HCT116 (cell line): ENCODE measurements at regions not wholly inside any gene's neighbourhood (a gene's known extent, or its start where the extent isn't known, plus 50 kb on each side); places are given as distances from the start of the nearest gene placed in this dataset.

Experiments used
- ATAC-seq: fragments of 200-7000 bp; cut with Tn5 transposase; 2 replicates; pipeline ENCODE4 v1.9.1; 2020; ENCODE audit warnings: mild to moderate bottlenecking, moderate library complexity
- BruUV-seq: library from RNA; stranded (reverse); fragments of 400-500 nt; replicated peaks from 2 replicates; lab custom pipeline; 2021; lab: Mats Ljungman, UMichigan
- CTCF ChIA-PET: fragments of 300-600 bp; sonication (Branson Sonifier 250); formaldehyde crosslinking; loops from one replicate; lab custom pipeline; 2021; ENCODE audit warnings: antibody characterized with exemption; lab: Charles Lee
- POLR2A ChIA-PET: fragments of 300-600, 350-600 bp; sonication (Branson Sonifier 250); formaldehyde crosslinking; loops from one replicate; lab custom pipeline; 2021; ENCODE audit warnings: antibody characterized with exemption; lab: Charles Lee
- RAD21 ChIA-PET, 2 experiments: fragments of 300-600 bp; sonication (Branson Sonifier 250); formaldehyde crosslinking; loops; one replicate each; lab custom pipeline; 2023; ENCODE audit warnings: low total read pairs in 2 of 2; ENCODE audit not compliant: uncharacterized antibody in 2 of 2, unreplicated experiment in 2 of 2, low non-redundant PET in 1 of 2; lab: Charles Lee
- DNase-seq: peaks from one replicate; pipeline ENCODE4 v3.0.0-alpha.2; 2010; ENCODE audit warnings: low read depth, low spot score
- H2AFZ ChIP-seq: fragments of 200-600 bp; shearing (Covaris generic), sonication (generic); 2 replicates; pipeline ENCODE4 v1.6.1; 2017; ENCODE audit warnings: low read depth, mixed run types, mixed read lengths, antibody characterized with exemption, low read length; ENCODE audit not compliant: poor library complexity, severe bottlenecking
- H3K27ac ChIP-seq: 2 replicates; pipeline ENCODE4 v1.5.1; 2012; ENCODE audit warnings: low read depth, low read length
- H3K27me3 ChIP-seq: fragments of 200-600 bp; sonication (generic); 2 replicates; pipeline ENCODE4 v1.6.1; 2016; ENCODE audit warnings: mixed run types, low read length, mixed read lengths; ENCODE audit not compliant: insufficient read depth
- H3K36me3 ChIP-seq, 2 experiments: fragments of 200-500 bp in 1 of 2; fragments of 200-600 bp in 1 of 2; sonication (Bioruptor generic) in 1 of 2; sonication (generic) in 1 of 2; 2 replicates each; pipeline versions ENCODE4 v1.5.1 to v1.6.1; 2014 to 2016; ENCODE audit warnings: low read length in 2 of 2, inconsistent platforms in 1 of 2, mixed read lengths in 1 of 2, mixed run types in 1 of 2; ENCODE audit not compliant: insufficient read depth in 2 of 2, control insufficient read depth in 1 of 2
- H3K4me1 ChIP-seq, 2 experiments: fragments of 200-600 bp in 1 of 2; sonication (generic) in 1 of 2; 2 replicates each; pipeline versions ENCODE4 v1.5.1 to v1.6.1; 2012 to 2017; ENCODE audit warnings: low read length in 2 of 2, inconsistent platforms in 1 of 2, mild to moderate bottlenecking in 1 of 2, mixed read lengths in 1 of 2, mixed run types in 1 of 2, moderate library complexity in 1 of 2; ENCODE audit not compliant: insufficient read depth in 2 of 2, control insufficient read depth in 1 of 2
- H3K4me2 ChIP-seq: fragments of 200-600 bp; sonication (generic); 2 replicates; pipeline ENCODE4 v1.6.1; 2017; ENCODE audit warnings: mixed run types, low read length, mixed read lengths
- H3K4me3 ChIP-seq, 2 experiments: fragments of 200-600 bp in 1 of 2; sonication (generic) in 1 of 2; replicated peaks in 1 of 2; 2 replicates each; pipeline ENCODE4 v1.5.1; 2011 to 2016; ENCODE audit warnings: low read length in 2 of 2, control low read depth in 1 of 2, low read depth in 1 of 2, mild to moderate bottlenecking in 1 of 2, mixed read lengths in 1 of 2, mixed run types in 1 of 2
- H3K79me2 ChIP-seq: fragments of 200-600 bp; sonication (generic); 2 replicates; pipeline ENCODE4 v1.6.1; 2017; ENCODE audit warnings: mild to moderate bottlenecking, mixed run types, low read length, moderate library complexity, mixed read lengths; ENCODE audit not compliant: insufficient read depth
- H3K9ac ChIP-seq: fragments of 200-600 bp; sonication (generic); 2 replicates; pipeline ENCODE4 v1.6.1; 2016; ENCODE audit warnings: low read length, mixed read lengths
- H3K9me2 ChIP-seq: fragments of 200-600 bp; sonication (generic), shearing (Covaris generic); 2 replicates; pipeline ENCODE4 v1.6.1; 2017; ENCODE audit warnings: mixed run types, mild to moderate bottlenecking, moderate library complexity; ENCODE audit not compliant: insufficient read depth
- H3K9me3 ChIP-seq, 2 experiments: fragments of 200-500 bp in 1 of 2; fragments of 200-600 bp in 1 of 2; sonication (Bioruptor generic) in 1 of 2; sonication (generic) in 1 of 2; 2 replicates each; pipeline ENCODE4 v1.6.1; 2014 to 2017; ENCODE audit warnings: low read length in 2 of 2, mixed read lengths in 2 of 2, inconsistent platforms in 1 of 2, low read depth in 1 of 2, mild to moderate bottlenecking in 1 of 2, mixed run types in 1 of 2, moderate library complexity in 1 of 2; ENCODE audit not compliant: control insufficient read depth in 1 of 2, insufficient read depth in 1 of 2
- H4K20me1 ChIP-seq: fragments of 200-600 bp; sonication (generic), shearing (Covaris generic); 2 replicates; pipeline ENCODE4 v1.6.1; 2017; ENCODE audit warnings: mixed run types, mild to moderate bottlenecking, moderate library complexity; ENCODE audit not compliant: insufficient read depth
- ATF3 ChIP-seq: IDR thresholded peaks from 2 replicates; pipeline ENCODE4 v1.6.1; 2012
- CEBPB ChIP-seq: IDR thresholded peaks from 2 replicates; pipeline ENCODE4 v1.6.1; 2012; ENCODE audit warnings: low read depth
- EGR1 ChIP-seq: IDR thresholded peaks from 2 replicates; pipeline ENCODE4 v1.6.1; 2012; ENCODE audit warnings: low read depth
- MAX ChIP-seq: IDR thresholded peaks from 2 replicates; pipeline ENCODE4 v1.6.1; 2012
- REST ChIP-seq: IDR thresholded peaks from 2 replicates; pipeline ENCODE4 v1.6.1; 2012; ENCODE audit warnings: low read depth
- SP1 ChIP-seq: IDR thresholded peaks from 2 replicates; pipeline ENCODE4 v1.6.1; 2012; ENCODE audit warnings: low read depth
- ZNF274 ChIP-seq: fragments of 200-500 bp; sonication (Bioruptor generic); IDR thresholded peaks from 2 replicates; pipeline ENCODE4 v1.6.1; 2014; ENCODE audit warnings: mild to moderate bottlenecking, low read depth, low read length, inconsistent platforms
- intact Hi-C: fragments of 100-400 bp; cut with micrococcal nuclease; formaldehyde crosslinking; loops from 2 replicates; pipeline ENCODE4 v1.10.0; 2022

- no peak overlapping the region for H3K27ac ChIP-seq
- ChIA-PET CTCF (no interaction called here), RAD21 (no interaction called here), POLR2A (no interaction called here)
- no TSS peak for BruUV-seq
- H3K9ac ChIP-seq, result no peak overlapping the region
- H3K27me3 ChIP-seq, result no peaks in the 10 kb centered on the region
- no peaks in the 10 kb centered on the region for H3K36me3 ChIP-seq
- H3K9me3 ChIP-seq, result no peaks in the 10 kb centered on the region
- H3K4me2 ChIP-seq, result no peak overlapping the region
- TF ChIP-seq ZNF274 (no peak), EGR1 (no peak), ATF3 (no peak), MAX (no peak), REST (no peak), SP1 (no peak), CEBPB (no peak)
- H3K9me2 ChIP-seq, result no peaks in the 10 kb centered on the region
- no peaks in the 10 kb centered on the region for H3K79me2 ChIP-seq
- no peak overlapping the region for H2AFZ ChIP-seq
- H3K4me3 ChIP-seq, result no peak overlapping the region
- intact Hi-C loops, result no loop called here
- ATAC-seq (no peak), DNase-seq (no peak)
- H3K4me1 ChIP-seq, result peaks cover 0 to 6% of the 10 kb centered on the region in 2 experiments; a peak in 1 of 4 replicates
- H4K20me1 ChIP-seq, result no peaks in the 10 kb centered on the region
Observed at GRCh38 chr6:169906004-169906687, 154.7 kb downstream of the ERMARD start.
